ENCODE measurements at regions not wholly inside any gene's neighbourhood (a gene's known extent, or its start where the extent isn't known, plus 50 kb on each side); places are given as distances from the start of the nearest gene placed in this dataset.

- no peaks in the 10 kb centered on the region for H3K36me3 ChIP-seq (ENCODE audit: insufficient read depth, low read length)
- no peak overlapping the region for H3K9ac ChIP-seq (ENCODE audit: insufficient read length)
- no peak for DNase-seq (ENCODE audit: low read depth, low spot score)
- no peaks in the 10 kb centered on the region for H3K9me3 ChIP-seq (ENCODE audit: low read depth, low read length)
- no peak overlapping the region for H3K27ac ChIP-seq
- TF ChIP-seq EZH2 (IDR thresholded peaks at IDR 0.05) (no peak), POLR2AphosphoS5 (IDR thresholded peaks at IDR 0.05; ENCODE audit: borderline replicate concordance, low read depth, low read length) (no peak), FOXP2 (optimal IDR thresholded peaks at IDR 0.05; ENCODE audit: control extremely low read depth, extremely low read length, insufficient read depth) (no peak)
- H3K4me3 ChIP-seq: no peak overlapping the region
These were observed 99.2 kb downstream of the BAMBI start for GRCh38 chr10:28776519-28776918.

GRCh38 chr10:28777911-28778310 is 100.6 kb downstream of the BAMBI start:
- Histone ChIP-seq H3K27ac (no peak overlapping the region), H3K4me3 (no peak overlapping the region), H3K36me3 (ENCODE audit: insufficient read depth, low read length) (no peaks in the 10 kb centered on the region), H3K9ac (ENCODE audit: insufficient read length) (no peak overlapping the region), H3K9me3 (ENCODE audit: low read depth, low read length) (no peaks in the 10 kb centered on the region)
- TF ChIP-seq EZH2 (IDR thresholded peaks at IDR 0.05) (no peak), FOXP2 (optimal IDR thresholded peaks at IDR 0.05; ENCODE audit: control extremely low read depth, extremely low read length, insufficient read depth) (no peak), POLR2AphosphoS5 (IDR thresholded peaks at IDR 0.05; ENCODE audit: borderline replicate concordance, low read depth, low read length) (no peak)
- DNase-seq (ENCODE audit: low read depth, low spot score): no peak

- Histone ChIP-seq H3K9ac (ENCODE audit: insufficient read length) (no peak overlapping the region), H3K4me3 (no peak overlapping the region), H3K27ac (no peak overlapping the region), H3K9me3 (ENCODE audit: low read depth, low read length) (no peaks in the 10 kb centered on the region), H3K36me3 (ENCODE audit: insufficient read depth, low read length) (no peaks in the 10 kb centered on the region)
- no peak for DNase-seq (ENCODE audit: low read depth, low spot score)
- TF ChIP-seq POLR2AphosphoS5 (IDR thresholded peaks at IDR 0.05; ENCODE audit: borderline replicate concordance, low read depth, low read length) (no peak), EZH2 (IDR thresholded peaks at IDR 0.05) (no peak), FOXP2 (optimal IDR thresholded peaks at IDR 0.05; ENCODE audit: control extremely low read depth, extremely low read length, insufficient read depth) (no peak)
These were observed 101.2 kb downstream of the BAMBI start for GRCh38 chr10:28778524-28778923.

- no peak for DNase-seq (ENCODE audit: low read depth, low spot score)
- TF ChIP-seq FOXP2 (optimal IDR thresholded peaks at IDR 0.05; ENCODE audit: control extremely low read depth, extremely low read length, insufficient read depth) (no peak), POLR2AphosphoS5 (IDR thresholded peaks at IDR 0.05; ENCODE audit: borderline replicate concordance, low read depth, low read length) (no peak), EZH2 (IDR thresholded peaks at IDR 0.05) (no peak)
- Histone ChIP-seq H3K9ac (ENCODE audit: insufficient read length) (no peak overlapping the region), H3K36me3 (ENCODE audit: insufficient read depth, low read length) (no peaks in the 10 kb centered on the region), H3K27ac (no peak overlapping the region), H3K9me3 (ENCODE audit: low read depth, low read length) (no peaks in the 10 kb centered on the region), H3K4me3 (no peak overlapping the region)
These were observed 104.0 kb downstream of the BAMBI start for GRCh38 chr10:28781296-28781695.

- Histone ChIP-seq H3K36me3 (ENCODE audit: insufficient read depth, low read length) (no peaks in the 10 kb centered on the region), H3K9me3 (ENCODE audit: low read depth, low read length) (no peaks in the 10 kb centered on the region), H3K27ac (no peak overlapping the region), H3K9ac (ENCODE audit: insufficient read length) (no peak overlapping the region), H3K4me3 (no peak overlapping the region)
- no peak for DNase-seq (ENCODE audit: low read depth, low spot score)
- TF ChIP-seq POLR2AphosphoS5 (IDR thresholded peaks at IDR 0.05; ENCODE audit: borderline replicate concordance, low read depth, low read length): no peak
- no peak for TF ChIP-seq FOXP2 (optimal IDR thresholded peaks at IDR 0.05; ENCODE audit: control extremely low read depth, extremely low read length, insufficient read depth)
- TF ChIP-seq EZH2 (IDR thresholded peaks at IDR 0.05): no peak
These were observed 105.8 kb downstream of the BAMBI start for GRCh38 chr10:28783087-28783486.

- H3K36me3 ChIP-seq (ENCODE audit: insufficient read depth, low read length): no peaks in the 10 kb centered on the region
- H3K9ac ChIP-seq (ENCODE audit: insufficient read length): no peak overlapping the region
- H3K9me3 ChIP-seq (ENCODE audit: low read depth, low read length): no peaks in the 10 kb centered on the region
- no peak for TF ChIP-seq EZH2 (IDR thresholded peaks at IDR 0.05)
- TF ChIP-seq POLR2AphosphoS5 (IDR thresholded peaks at IDR 0.05; ENCODE audit: borderline replicate concordance, low read depth, low read length): no peak
- no peak for TF ChIP-seq FOXP2 (optimal IDR thresholded peaks at IDR 0.05; ENCODE audit: control extremely low read depth, extremely low read length, insufficient read depth)
- no peak for DNase-seq (ENCODE audit: low read depth, low spot score)
- H3K27ac ChIP-seq: no peak overlapping the region
- H3K4me3 ChIP-seq: no peak overlapping the region
These were observed 107.7 kb downstream of the BAMBI start for GRCh38 chr10:28785018-28785417.

- Histone ChIP-seq H3K27ac (no peak overlapping the region), H3K9ac (ENCODE audit: insufficient read length) (no peak overlapping the region), H3K4me3 (no peak overlapping the region), H3K36me3 (ENCODE audit: insufficient read depth, low read length) (no peaks in the 10 kb centered on the region), H3K9me3 (ENCODE audit: low read depth, low read length) (no peaks in the 10 kb centered on the region)
- no peak for TF ChIP-seq POLR2AphosphoS5 (IDR thresholded peaks at IDR 0.05; ENCODE audit: borderline replicate concordance, low read depth, low read length)
- TF ChIP-seq EZH2 (IDR thresholded peaks at IDR 0.05): no peak
- no peak for TF ChIP-seq FOXP2 (optimal IDR thresholded peaks at IDR 0.05; ENCODE audit: control extremely low read depth, extremely low read length, insufficient read depth)
- DNase-seq (ENCODE audit: low read depth, low spot score): no peak
These were observed 110.9 kb downstream of the BAMBI start for GRCh38 chr10:28788252-28788651.

GRCh38 chr10:28788762-28789161 is 111.4 kb downstream of the BAMBI start:
- TF ChIP-seq EZH2 (IDR thresholded peaks at IDR 0.05) (no peak), POLR2AphosphoS5 (IDR thresholded peaks at IDR 0.05; ENCODE audit: borderline replicate concordance, low read depth, low read length) (no peak), FOXP2 (optimal IDR thresholded peaks at IDR 0.05; ENCODE audit: control extremely low read depth, extremely low read length, insufficient read depth) (no peak)
- no peak overlapping the region for H3K9ac ChIP-seq (ENCODE audit: insufficient read length)
- DNase-seq (ENCODE audit: low read depth, low spot score): no peak
- H3K36me3 ChIP-seq (ENCODE audit: insufficient read depth, low read length): no peaks in the 10 kb centered on the region
- H3K9me3 ChIP-seq (ENCODE audit: low read depth, low read length): no peaks in the 10 kb centered on the region
- no peak overlapping the region for H3K4me3 ChIP-seq
- H3K27ac ChIP-seq: no peak overlapping the region

- Histone ChIP-seq H3K4me3 (no peak overlapping the region), H3K27ac (no peak overlapping the region), H3K36me3 (ENCODE audit: insufficient read depth, low read length) (no peaks in the 10 kb centered on the region), H3K9me3 (ENCODE audit: low read depth, low read length) (no peaks in the 10 kb centered on the region), H3K9ac (ENCODE audit: insufficient read length) (no peak overlapping the region)
- no peak for DNase-seq (ENCODE audit: low read depth, low spot score)
- TF ChIP-seq POLR2AphosphoS5 (IDR thresholded peaks at IDR 0.05; ENCODE audit: borderline replicate concordance, low read depth, low read length) (no peak), EZH2 (IDR thresholded peaks at IDR 0.05) (no peak), FOXP2 (optimal IDR thresholded peaks at IDR 0.05; ENCODE audit: control extremely low read depth, extremely low read length, insufficient read depth) (no peak)
These were observed 112.8 kb downstream of the BAMBI start for GRCh38 chr10:28790146-28790545.
